HG03565 (cell line): ENCODE measurements at regions not wholly inside any gene's neighbourhood (a gene's known extent, or its start where the extent isn't known, plus 50 kb on each side); places are given as distances from the start of the nearest gene placed in this dataset.
"Not testable (repeated sequence)": the region's sequence is repeated elsewhere in the genome, so short reads cannot be mapped to it uniquely, and the experiment has no call there.

Experiments
- ATAC-seq: cut with Tn5 transposase; IDR thresholded peaks from one replicate; pipeline ENCODE4 v1.9.1; 2021; ENCODE audit warnings: mild to moderate bottlenecking, moderate library complexity; ENCODE audit not compliant: unreplicated experiment

DNA sequence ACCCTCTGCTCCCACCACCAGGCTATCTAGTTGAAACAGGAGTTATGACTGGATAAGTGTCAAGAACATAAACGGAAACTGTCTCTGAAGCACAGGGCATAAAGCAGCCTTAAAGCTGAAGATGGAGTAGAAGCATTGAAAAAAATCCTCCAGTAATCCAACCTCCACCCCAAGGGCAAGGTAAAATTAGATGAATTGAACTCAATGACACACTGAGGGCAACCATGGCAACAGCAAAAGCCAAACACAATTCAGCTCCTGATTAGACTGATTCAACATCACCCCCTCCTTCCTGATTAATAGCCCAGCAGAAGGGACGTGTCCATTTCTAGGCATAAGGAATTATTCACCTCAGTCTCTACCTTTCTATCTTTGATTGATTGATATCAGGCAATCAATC lies 183.2 kb upstream of the MAP3K1 start:
- ATAC-seq: no peak

DNA sequence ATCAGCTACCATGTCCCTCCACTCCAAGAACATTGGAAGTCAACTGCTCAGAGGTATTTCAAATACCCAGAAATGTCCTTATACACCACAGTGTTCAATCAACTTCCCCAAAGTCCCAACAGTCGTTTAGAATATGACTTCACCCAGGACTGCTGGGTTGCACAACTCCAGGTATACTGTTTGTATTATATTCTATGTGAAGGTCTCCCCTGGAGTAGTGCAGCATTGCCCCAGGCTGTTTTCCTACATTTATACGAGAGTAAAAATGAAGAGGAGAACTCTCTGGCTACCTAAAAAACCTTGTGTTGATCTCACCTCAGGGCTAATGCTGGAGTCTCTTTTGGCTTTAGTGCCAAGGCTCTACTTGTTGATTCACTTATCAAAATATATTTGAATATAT lies 183.6 kb upstream of the MAP3K1 start:
- ATAC-seq: no peak

GRCh38 chr5:56628616-56629015 lies 186.7 kb upstream of the MAP3K1 start:
- not testable (repeated sequence) for ATAC-seq

DNA sequence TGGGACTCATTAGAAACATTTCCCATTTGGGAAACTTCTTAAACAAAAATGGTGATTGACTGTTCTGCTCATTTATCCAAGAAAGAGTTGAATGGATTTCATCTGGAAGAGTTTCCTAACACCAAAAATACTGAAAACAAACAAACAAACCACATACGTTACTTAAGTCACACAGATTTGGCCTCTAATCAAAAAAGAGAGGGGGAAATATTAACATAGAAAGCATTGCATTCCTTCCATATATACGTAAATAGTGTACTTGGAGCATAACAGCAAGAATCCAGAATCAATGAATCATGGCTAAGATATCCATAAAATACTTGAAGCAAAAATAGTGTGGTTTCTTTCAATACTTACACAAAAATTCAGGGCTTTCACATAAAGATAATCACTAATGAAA lies 189.8 kb upstream of the MAP3K1 start:
- ATAC-seq: no peak

- no peak for ATAC-seq
These were observed 190.6 kb upstream of the MAP3K1 start for GRCh38 chr5:56624751-56625150.

GRCh38 chr5:56622141-56622540 lies 193.2 kb upstream of the MAP3K1 start:
- ATAC-seq: no peak

GRCh38 chr5:56620903-56621677 lies 194.3 kb upstream of the MAP3K1 start:
- ATAC-seq: no peak

GRCh38 chr5:56617998-56618397 lies 197.4 kb upstream of the MAP3K1 start:
- no peak for ATAC-seq

DNA sequence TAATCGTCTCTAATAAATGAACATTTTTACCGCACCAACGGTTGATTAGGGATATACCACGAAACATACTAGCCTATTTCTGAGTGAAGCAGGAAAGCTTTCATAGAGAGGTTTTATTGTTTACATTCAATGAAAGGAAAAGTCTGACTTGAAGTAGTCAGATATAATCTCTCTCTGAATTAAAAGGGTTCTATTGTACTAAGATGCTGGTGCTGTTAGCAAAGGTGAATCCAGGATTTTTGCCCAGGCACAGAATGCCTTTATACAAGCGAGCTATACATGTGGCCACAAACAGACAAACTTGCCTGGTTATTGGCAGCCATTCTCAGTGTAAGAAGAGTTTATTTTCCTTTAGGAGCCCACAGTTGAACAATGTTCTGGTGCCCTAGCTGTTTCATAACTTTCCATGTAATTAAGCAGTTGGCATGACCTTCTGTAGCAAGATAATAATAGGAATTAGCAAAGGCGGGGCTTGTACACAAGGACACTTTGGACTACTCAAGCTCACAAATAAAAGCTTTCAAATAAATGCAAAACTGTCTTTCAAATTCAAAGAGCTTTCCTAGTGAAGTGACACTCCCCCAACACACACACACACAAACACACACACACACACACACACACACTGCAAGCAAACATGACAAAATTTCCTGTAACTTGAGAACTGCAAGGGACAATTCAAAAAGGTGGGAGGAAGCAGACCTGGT lies 198.7 kb upstream of the MAP3K1 start:
- ATAC-seq: no peak

DNA sequence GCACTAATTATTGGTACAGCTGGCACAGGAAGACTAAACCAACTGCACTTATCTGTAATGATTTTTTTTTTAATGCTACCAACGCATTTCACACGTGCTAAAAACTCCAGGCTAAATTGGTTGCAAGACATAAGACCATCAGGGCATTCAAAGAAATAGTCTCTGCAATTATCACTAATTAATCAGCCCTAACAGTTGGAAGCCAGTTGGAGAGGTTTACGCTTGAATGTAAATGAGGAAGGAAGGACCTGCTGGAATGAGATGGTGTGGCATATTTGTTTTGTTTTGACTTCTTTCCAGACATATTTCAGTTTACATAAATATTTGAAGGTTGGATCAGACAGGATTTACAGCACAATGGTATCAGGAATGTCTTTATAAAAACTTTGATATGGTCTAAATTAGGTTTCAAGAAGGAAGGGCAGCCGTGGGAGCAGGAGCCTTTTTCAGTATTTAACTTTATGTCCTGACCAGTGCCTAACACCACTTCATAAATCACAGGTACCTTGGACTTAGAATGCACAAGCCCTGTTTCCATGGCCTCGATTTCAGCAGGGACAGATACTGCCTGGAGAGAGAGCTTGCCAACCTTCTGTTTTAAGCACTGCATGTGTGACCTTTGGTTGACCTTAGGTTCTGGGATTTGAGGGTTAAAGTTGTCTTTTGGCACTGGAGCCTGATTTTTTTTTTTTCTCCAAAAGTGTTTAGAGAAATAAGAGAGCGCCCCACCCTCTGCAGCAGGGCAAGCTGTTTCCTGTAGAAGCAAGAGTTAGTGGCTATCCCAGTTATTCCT lies 199.8 kb upstream of the MAP3K1 start:
- no peak for ATAC-seq

DNA sequence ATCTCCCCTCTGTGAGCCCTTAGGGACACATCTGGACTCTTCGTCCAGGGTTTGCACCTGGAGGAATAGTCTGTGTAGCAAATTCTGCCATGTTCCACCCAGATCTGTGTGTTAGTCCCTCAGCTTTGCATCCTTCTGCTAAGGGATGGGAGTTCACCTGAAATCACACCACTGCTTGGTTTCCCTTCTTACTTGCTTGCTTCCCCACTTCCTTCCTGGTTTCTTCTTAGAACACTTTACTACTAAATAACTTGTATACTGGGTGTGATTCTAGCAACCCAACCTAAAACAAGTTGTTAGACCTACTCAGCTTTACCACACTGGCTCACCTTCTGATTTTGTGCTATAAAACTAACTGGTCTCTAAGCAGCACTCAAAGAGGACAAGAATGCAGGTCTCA lies 202.6 kb upstream of the MAP3K1 start:
- ATAC-seq: no peak

GRCh38 chr5:56612353-56612752 lies 203.0 kb upstream of the MAP3K1 start:
- ATAC-seq: no peak

DNA sequence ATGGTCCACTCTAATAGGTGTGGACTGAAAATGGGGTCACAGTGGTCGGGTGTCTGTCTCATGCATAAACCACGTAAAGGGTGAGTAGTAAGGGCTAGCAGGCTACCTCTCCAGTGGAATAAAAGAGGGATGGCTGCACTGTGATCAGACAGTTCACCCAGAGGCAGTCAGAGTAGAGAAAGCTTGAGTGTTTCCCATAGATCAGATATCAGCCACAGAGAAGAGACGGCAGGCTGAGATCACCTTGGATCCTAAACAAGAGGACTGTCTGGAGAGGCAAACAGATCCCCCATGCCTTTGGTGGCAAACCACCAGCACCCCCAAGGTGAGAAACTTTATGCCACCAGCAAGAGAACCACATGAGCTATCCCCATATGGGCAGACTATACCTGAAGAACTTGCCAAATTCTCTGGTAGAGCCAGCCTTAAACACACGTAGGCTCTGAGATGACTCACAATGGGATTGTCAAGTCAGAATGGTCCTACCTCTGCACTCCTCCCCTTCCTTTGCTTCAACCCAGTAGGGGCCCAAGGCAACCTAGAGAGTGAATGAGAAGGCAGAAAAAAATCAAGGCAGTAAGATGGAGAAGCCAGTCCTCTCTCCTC lies 205.2 kb upstream of the MAP3K1 start:
- ATAC-seq: no peak

- no peak for ATAC-seq
These were observed 207.0 kb upstream of the MAP3K1 start for GRCh38 chr5:56608217-56608925.

- ATAC-seq: no peak
These were observed 207.8 kb upstream of the MAP3K1 start for GRCh38 chr5:56607551-56607950.

DNA sequence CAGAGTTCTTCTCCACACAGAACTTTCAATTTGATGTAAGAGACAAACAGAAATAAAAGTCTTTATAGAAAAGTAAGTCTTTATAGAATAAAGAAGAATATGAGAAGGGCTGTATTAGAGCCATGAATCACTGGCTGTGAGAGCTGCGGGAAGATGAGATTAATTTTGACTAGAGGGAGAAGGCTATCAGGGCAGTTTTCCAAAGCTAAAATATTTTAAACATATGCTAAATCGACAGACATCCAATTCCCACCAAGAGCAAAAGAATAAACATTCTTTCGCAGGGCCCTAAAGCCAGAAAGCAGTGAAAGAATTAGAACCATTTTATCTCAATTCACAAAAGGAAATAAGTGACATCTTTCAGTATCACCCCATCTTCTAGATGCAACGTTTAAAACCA lies 208.3 kb upstream of the MAP3K1 start:
- no peak for ATAC-seq

- ATAC-seq: no peak
These were observed 209.2 kb upstream of the MAP3K1 start for GRCh38 chr5:56606192-56606591.

DNA sequence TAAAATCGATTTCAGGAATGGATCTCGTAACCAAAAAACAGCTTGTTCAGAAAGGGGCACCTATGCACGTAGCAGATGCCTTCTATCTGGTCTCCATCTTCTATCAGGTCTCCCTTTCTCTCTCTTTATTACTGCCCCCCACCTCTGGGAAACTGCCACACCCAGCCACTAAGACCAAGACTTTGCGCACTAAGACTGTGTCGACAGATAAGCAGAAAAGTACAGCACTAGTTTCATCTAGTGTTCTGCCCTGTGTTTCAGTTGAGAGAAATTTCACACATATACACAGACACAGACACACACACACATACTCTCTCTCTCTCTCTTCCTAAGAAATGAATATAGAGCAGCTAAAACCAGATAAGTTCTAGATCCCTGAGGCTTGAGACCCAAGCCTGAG lies 210.1 kb upstream of the MAP3K1 start:
- no peak for ATAC-seq

DNA sequence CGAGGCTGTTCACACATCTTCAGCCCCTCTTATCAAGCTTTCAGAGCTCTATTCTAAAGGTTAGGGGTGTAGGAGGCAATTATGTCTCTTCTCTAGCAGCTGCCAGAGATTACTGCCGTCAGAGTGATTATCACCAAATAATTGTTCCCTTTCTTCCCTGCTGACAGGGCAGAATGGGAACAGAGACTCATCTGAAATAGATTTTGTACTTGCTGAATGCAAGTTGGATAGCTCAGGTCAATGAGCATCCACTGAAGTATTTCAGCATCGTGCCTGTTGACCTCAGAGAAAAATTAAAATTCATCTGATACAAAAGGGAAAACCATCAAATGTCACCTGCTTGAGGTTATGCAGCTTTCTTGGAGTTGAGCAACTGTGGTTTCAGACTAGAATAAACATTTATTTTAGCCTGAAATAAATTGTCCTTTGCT lies 213.7 kb upstream of the MAP3K1 start:
- ATAC-seq: no peak

DNA sequence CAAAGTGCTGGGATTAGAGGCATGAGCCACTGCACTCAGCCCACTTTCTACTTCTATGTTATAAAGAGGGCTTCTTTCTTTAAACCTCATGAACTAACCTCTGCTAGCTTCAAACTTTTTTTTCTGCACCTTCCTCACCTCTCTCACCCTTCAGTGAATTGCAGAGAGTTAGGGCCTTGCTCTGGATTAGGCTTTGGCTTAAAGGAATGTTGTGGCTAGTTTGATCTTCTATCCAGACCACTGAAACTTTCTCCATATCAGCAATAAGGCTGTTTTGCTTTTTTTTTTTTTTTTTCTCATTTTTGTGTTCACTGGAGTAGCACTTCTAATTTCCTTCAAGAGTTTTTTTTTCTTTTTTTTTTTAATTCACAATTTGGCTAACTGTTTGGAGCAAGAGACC lies 216.4 kb upstream of the MAP3K1 start:
- no peak for ATAC-seq

- no peak for ATAC-seq
These were observed 219.2 kb upstream of the MAP3K1 start for GRCh38 chr5:56596155-56596554.
